ENCODE measurements at regions not wholly inside any gene's neighbourhood (a gene's known extent, or its start where the extent isn't known, plus 50 kb on each side); places are given as distances from the start of the nearest gene placed in this dataset.

- DNase-seq (ENCODE audit: low read depth), result no peak
These were observed 94.6 kb downstream of the ZPLD1 start for GRCh38 chr3:102529452-102529851.

DNA sequence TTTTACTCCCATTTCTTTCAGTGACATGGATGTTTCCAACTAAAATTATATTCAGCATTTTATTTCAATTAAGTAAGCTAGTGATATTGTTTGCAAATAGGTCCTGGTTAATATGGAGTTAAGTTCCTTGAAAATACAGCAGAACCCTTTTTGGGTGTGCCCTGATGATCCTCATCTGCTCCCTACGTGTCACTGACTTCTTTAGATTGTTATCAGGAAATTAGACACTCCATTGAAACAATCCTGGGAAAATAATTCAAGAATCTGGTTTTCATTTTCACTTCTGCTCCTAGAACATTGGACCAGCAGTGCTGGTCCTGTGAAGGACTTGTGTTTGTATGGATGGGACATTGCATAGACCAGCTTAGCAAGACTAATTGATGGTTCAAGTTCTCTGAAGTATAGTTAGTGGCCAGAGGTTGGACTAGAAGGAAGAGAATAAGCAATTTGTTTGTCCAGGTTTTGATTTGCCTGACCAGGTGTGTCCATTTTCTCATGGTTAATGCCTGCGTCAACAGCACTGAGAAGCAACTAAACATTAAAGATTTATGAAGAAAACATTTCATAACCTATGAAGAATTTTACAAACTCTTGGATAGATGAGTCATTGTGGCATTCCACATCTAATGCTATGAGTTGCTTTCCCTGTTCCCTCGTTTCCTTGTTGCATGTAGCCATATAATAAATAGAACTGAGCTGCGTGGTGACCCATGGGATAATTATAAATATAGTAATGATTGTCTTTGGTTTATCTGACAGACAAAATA lies 95.8 kb downstream of the ZPLD1 start:
- no peak for DNase-seq (ENCODE audit: low read depth)

DNA sequence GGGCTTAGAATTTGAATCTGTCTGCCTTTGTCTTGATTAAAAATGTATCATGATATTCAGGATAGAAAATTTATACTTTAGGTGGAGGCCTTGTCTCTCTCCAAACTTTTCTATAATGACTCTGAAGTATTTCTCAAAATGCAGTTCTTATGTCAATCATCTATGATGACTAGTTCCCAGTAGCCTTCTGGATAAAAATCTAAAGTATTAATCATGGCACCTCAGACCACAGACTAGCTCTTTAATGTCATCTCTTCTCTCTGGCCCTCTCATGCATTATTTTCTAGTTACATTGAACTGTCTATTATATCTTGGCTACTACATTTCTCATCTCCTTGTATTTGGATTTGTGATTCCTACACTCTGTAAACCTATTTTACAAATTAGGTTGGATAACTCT lies 96.9 kb downstream of the ZPLD1 start:
- no peak for DNase-seq (ENCODE audit: low read depth)

DNA sequence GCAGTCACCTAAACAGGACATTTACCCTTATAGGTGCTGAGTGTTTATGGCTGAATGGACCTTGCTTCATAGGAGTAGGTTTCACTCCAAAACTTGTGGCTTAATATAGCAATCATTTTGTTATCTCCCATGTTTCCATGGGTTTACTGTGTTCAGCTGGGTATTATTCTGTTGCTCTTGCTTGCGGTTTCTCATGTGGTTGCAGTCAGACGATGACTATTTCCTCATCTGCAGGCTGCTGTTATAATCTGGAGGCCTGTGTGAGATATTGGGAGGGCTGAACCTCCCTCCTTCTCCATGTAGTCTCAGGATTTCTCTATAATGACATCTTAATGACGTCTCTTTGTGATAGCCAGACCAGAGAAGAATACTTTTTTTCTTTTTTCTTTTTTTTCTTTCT lies 98.1 kb downstream of the ZPLD1 start:
- no peak for DNase-seq (ENCODE audit: low read depth)

GRCh38 chr3:102533784-102534183 lies 99.0 kb downstream of the ZPLD1 start:
- DNase-seq (ENCODE audit: low read depth), result no peak

GRCh38 chr3:102536456-102536855 lies 101.6 kb downstream of the ZPLD1 start:
- no peak for DNase-seq (ENCODE audit: low read depth)

- DNase-seq (ENCODE audit: low read depth), result no peak
These were observed 102.3 kb downstream of the ZPLD1 start for GRCh38 chr3:102537123-102537522.

- DNase-seq (ENCODE audit: low read depth), result no peak
These were observed 109.9 kb downstream of the ZPLD1 start for GRCh38 chr3:102544741-102545140.

DNA sequence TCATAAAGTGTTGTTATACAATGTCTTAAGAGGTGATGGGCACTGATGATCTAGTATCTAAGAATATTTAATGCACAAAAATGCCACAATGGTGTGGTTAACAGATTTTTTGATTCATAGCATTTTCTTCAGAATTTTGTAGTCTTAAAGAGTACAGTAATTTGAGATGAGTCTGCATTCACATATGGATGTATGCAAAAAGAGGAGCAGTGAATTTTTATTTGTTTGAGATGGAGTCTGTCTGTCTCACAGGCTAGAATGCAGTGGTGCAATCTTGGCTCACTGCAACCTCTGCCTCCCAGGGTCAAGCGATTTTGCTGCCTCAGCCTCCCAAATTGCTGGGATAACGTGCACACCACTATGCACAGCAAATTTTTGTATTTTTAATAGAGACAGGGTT lies 110.5 kb downstream of the ZPLD1 start:
- DNase-seq (ENCODE audit: low read depth), result no peak

- DNase-seq (ENCODE audit: low read depth), result no peak
These were observed 119.1 kb downstream of the ZPLD1 start for GRCh38 chr3:102553876-102554275.

DNA sequence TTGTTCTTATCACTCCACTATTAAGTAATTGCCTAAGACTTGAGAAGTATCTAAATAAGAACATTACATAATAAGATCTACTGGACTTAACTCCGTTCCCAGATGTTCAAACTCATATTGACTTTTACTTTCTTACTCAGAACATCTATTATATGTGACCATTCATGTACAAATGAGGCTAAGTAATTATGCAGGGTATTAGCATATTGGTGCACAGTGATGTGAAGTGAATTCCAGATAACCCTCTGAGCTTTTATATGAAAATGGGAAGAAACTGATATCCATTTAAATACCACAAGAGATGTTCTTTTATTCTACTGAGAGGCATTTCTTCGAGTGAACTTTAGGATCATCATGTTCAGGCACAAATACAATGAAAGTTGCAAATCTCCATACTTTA lies 135.7 kb downstream of the ZPLD1 start:
- no peak for DNase-seq (ENCODE audit: low read depth)

DNA sequence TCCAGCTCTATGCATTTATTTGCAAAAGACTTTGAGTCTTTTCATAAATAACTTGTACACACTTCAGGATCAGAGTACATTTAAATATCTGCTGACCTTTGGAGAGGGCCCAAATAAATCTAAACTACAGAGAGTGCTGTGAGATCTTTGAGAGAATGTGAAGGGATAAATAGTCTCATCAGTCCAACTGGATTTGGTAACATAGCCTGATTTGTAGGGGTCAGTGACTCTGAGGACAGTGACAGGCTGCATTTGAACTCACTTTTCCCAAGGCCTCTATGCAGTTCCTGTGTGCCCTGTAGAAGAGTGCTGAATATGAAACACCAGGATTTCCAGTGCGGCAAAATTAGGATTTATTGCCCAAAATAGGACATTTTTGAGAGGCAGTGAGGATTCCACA lies 136.2 kb downstream of the ZPLD1 start:
- DNase-seq (ENCODE audit: low read depth), result no peak

GRCh38 chr3:102571720-102572384 lies 137.0 kb downstream of the ZPLD1 start:
- no peak for DNase-seq (ENCODE audit: low read depth)

- DNase-seq (ENCODE audit: low read depth), result no peak
These were observed 138.7 kb downstream of the ZPLD1 start for GRCh38 chr3:102573483-102574028.

- no peak for DNase-seq (ENCODE audit: low read depth)
These were observed 139.5 kb downstream of the ZPLD1 start for GRCh38 chr3:102574355-102574754.

DNA sequence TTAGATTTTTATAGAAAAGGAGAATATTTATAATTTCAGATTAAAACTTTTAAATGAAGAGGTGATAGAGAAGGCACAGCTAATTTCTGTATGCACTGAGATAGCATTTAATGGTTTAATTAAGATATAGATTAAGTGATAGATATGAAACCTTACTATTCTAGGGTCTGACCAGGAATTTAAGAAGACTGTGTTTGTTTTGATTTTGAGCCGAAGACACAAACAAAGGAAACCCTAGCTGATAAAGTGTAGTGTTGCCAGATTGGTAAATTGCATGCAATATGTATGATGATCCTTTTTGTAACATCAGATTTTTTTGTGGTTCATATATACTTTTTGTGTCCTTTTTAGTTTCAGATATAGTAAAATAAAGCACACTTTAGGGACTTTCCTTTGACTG lies 141.8 kb downstream of the ZPLD1 start:
- no peak for DNase-seq (ENCODE audit: low read depth)

- DNase-seq (ENCODE audit: low read depth), result no peak
These were observed 142.4 kb downstream of the ZPLD1 start for GRCh38 chr3:102577082-102577789.

DNA sequence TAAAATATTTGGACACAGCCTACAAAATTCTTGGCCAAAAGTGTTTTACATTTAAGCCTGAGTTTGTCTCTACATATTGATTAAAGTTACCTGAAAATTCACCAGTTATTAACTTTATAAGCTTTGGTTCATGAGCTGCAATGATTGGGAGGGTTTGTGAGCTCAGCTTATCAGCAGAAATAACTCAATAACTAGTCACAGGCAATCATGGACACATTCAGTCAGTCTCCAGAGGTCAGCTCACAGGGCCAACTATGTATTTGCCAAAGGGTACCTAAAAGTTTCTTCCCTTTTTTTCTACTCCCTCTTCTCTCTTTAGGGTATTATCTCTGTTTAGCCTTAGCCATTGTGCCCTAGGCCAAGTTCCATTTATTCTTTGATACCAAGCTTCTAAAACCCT lies 145.9 kb downstream of the ZPLD1 start:
- DNase-seq (ENCODE audit: low read depth), result no peak

DNA sequence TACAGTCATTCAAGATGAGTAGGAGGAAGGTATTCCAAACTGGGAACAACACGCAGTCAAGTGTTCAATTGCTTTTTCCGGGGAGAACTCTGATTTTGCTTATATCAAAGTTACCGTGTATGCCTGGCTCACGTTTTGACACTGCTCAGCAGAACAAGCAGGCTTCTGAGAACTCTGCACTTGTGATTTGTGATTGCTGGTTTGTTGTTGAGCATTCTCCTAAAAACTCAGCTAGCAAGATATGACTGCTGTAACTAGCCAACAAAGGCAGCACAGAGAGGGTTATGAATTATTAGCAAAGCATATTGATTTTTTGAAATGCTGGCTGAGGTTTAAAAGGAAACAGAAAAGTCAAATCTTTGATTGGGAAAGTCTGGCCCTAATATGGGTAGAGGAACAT lies 151.7 kb downstream of the ZPLD1 start:
- DNase-seq (ENCODE audit: low read depth), result no peak

DNA sequence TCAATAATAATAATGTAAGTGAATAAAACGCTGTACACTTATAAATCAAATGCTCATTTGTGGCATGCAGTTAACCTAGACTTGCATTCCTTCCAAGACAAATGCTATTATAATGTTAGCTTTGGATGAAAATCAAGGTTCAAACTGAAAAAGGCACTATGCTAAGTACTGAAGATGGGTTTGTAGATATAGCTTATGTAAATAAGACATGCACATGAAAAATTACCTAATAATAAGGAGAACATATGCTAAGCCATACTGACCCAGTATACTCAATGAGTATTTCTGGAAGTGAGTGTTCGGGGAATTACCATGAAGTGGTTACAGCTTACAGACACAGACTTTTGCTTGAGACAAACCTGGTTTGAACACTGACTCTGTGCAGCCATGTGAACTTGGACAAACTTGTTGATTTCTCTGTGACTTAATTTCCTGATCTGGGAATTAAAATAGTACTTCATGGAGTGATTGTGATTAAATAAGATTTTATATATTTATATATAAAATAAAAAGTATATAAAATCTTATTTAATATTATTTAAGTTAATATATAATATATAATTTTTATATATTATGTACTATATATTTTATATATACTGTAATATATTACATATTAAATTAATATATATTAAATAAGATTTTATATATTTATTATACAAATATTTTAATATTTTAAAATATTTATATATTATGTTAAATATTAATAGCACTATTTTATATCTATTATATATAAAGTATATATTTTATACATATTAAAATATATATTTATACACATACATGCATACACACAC lies 159.2 kb downstream of the ZPLD1 start:
- DNase-seq (ENCODE audit: low read depth), result no peak

- DNase-seq (ENCODE audit: low read depth), result no peak
These were observed 160.2 kb downstream of the ZPLD1 start for GRCh38 chr3:102595057-102595456.
